Naive B cell (primary cell): ENCODE measurements at regions not wholly inside any gene's neighbourhood (a gene's known extent, or its start where the extent isn't known, plus 50 kb on each side); places are given as distances from the start of the nearest gene placed in this dataset.
"Not testable (repeated sequence)": the region's sequence is repeated elsewhere in the genome, so short reads cannot be mapped to it uniquely, and the experiment has no call there.

Experiments
- ATAC-seq, 2 donors: fragments of 150-1000 bp; cut with Tn5 transposase; 2 replicates each; pipeline ENCODE4 v1.10.0; 2021; ENCODE audit warnings: low read depth in 2 of 2, mild to moderate bottlenecking in 2 of 2, moderate library complexity in 2 of 2
- DNase-seq: peaks from one replicate; pipeline ENCODE4 v3.0.0; 2022
- H3K27ac Mint-ChIP-seq, 6 donors: one replicate each; pipeline ENCODE4 v1.8.0; 2020 to 2022; ENCODE audit warnings: mild to moderate bottlenecking in 6 of 6, mixed read lengths in 6 of 6, moderate library complexity in 5 of 6, inconsistent platforms in 2 of 6
- H3K27me3 Mint-ChIP-seq, 3 donors: one replicate each; pipeline ENCODE4 v1.8.0; 2021 to 2022; ENCODE audit warnings: mixed read lengths in 3 of 3, mild to moderate bottlenecking in 1 of 3
- H3K36me3 Mint-ChIP-seq, 2 donors: one replicate each; pipeline ENCODE4 v1.8.0; 2020 to 2022; ENCODE audit warnings: mixed read lengths in 2 of 2, inconsistent platforms in 1 of 2, mild to moderate bottlenecking in 1 of 2
- H3K4me1 Mint-ChIP-seq, 3 donors: one replicate each; pipeline ENCODE4 v1.8.0; 2020 to 2022; ENCODE audit warnings: mixed read lengths in 3 of 3, inconsistent platforms in 1 of 3, mild to moderate bottlenecking in 1 of 3, moderate library complexity in 1 of 3
- H3K4me3 Mint-ChIP-seq, 8 donors: one replicate each; pipeline ENCODE4 v1.8.0; 2020 to 2022; ENCODE audit warnings: mild to moderate bottlenecking in 8 of 8, mixed read lengths in 8 of 8, moderate library complexity in 8 of 8, inconsistent platforms in 2 of 8
- H3K9me3 Mint-ChIP-seq, 7 donors: one replicate each; pipeline ENCODE4 v1.8.0; 2020 to 2022; ENCODE audit warnings: mixed read lengths in 7 of 7, mild to moderate bottlenecking in 5 of 7, inconsistent platforms in 2 of 7, moderate library complexity in 1 of 7

GRCh38 chr10:29869593-29869992, 189.8 kb downstream of the JCAD start:
- H3K4me3 Mint-ChIP-seq: no peak overlapping the region
- H3K4me1 Mint-ChIP-seq: no peaks in the 10 kb centered on the region
- peaks cover 0 to 8% (median 0%) of the 10 kb centered on the region in 7 donors for H3K9me3 Mint-ChIP-seq
- no peak overlapping the region for H3K27ac Mint-ChIP-seq
- no peak for DNase-seq
- H3K36me3 Mint-ChIP-seq: no peaks in the 10 kb centered on the region
- H3K27me3 Mint-ChIP-seq: peaks cover 0 to 7% (median 0%) of the 10 kb centered on the region in 3 donors
- ATAC-seq: no peak

- Mint-ChIP-seq H3K27me3 (peaks cover 0 to 4% (median 0%) of the 10 kb centered on the region in 3 donors), H3K9me3 (peaks cover 0 to 8% (median 0%) of the 10 kb centered on the region in 7 donors), H3K27ac (no peak overlapping the region), H3K36me3 (no peaks in the 10 kb centered on the region), H3K4me1 (no peaks in the 10 kb centered on the region), H3K4me3 (no peak overlapping the region)
- DNase-seq: no peak
- no peak for ATAC-seq
These were observed 193.0 kb downstream of the JCAD start for GRCh38 chr10:29866356-29866755.

- no peak overlapping the region for H3K4me3 Mint-ChIP-seq
- H3K27ac Mint-ChIP-seq: no peak overlapping the region
- no peaks in the 10 kb centered on the region for H3K4me1 Mint-ChIP-seq
- peaks cover 0 to 7% (median 0%) of the 10 kb centered on the region in 7 donors for H3K9me3 Mint-ChIP-seq
- DNase-seq (no peak), ATAC-seq (no peak)
- peaks cover 0 to 4% (median 0%) of the 10 kb centered on the region in 3 donors for H3K27me3 Mint-ChIP-seq
- H3K36me3 Mint-ChIP-seq: no peaks in the 10 kb centered on the region
These were observed 193.6 kb downstream of the JCAD start for GRCh38 chr10:29865700-29866355.

GRCh38 chr10:29862923-29863614, 196.3 kb downstream of the JCAD start:
- no peaks in the 10 kb centered on the region for H3K4me1 Mint-ChIP-seq
- H3K4me3 Mint-ChIP-seq: no peak overlapping the region
- ATAC-seq: no peak
- no peak for DNase-seq
- peaks cover 0 to 7% (median 0%) of the 10 kb centered on the region in 3 donors for H3K27me3 Mint-ChIP-seq
- H3K9me3 Mint-ChIP-seq: no peaks in the 10 kb centered on the region
- H3K27ac Mint-ChIP-seq: no peak overlapping the region
- H3K36me3 Mint-ChIP-seq: no peaks in the 10 kb centered on the region

- no peak overlapping the region for H3K27ac Mint-ChIP-seq
- ATAC-seq (no peak), DNase-seq (no peak)
- no peaks in the 10 kb centered on the region for H3K9me3 Mint-ChIP-seq
- H3K4me1 Mint-ChIP-seq: no peaks in the 10 kb centered on the region
- H3K27me3 Mint-ChIP-seq: peaks cover 0 to 7% (median 0%) of the 10 kb centered on the region in 3 donors
- H3K36me3 Mint-ChIP-seq: no peaks in the 10 kb centered on the region
- H3K4me3 Mint-ChIP-seq: no peak overlapping the region
These were observed 197.4 kb downstream of the JCAD start for GRCh38 chr10:29861811-29862505.

- not testable (repeated sequence) for H3K9me3 Mint-ChIP-seq, ATAC-seq
These were observed 198.2 kb downstream of the JCAD start for GRCh38 chr10:29861231-29861630.

GRCh38 chr10:29860166-29860565, 199.2 kb downstream of the JCAD start:
- ATAC-seq (no peak), DNase-seq (no peak)
- Mint-ChIP-seq H3K36me3 (no peaks in the 10 kb centered on the region), H3K4me3 (no peak overlapping the region), H3K27me3 (peaks cover 0 to 7% (median 0%) of the 10 kb centered on the region in 3 donors), H3K9me3 (no peaks in the 10 kb centered on the region), H3K27ac (no peak overlapping the region), H3K4me1 (no peaks in the 10 kb centered on the region)

More at GRCh38 chr10:29861231-29861630, 198.2 kb downstream of the JCAD start:
- H3K4me1 Mint-ChIP-seq, H3K4me3 Mint-ChIP-seq, H3K27me3 Mint-ChIP-seq, DNase-seq, H3K36me3 Mint-ChIP-seq, H3K27ac Mint-ChIP-seq: not testable (repeated sequence)

GRCh38 chr10:29859521-29860130, 199.8 kb downstream of the JCAD start:
- no peaks in the 10 kb centered on the region for H3K9me3 Mint-ChIP-seq
- DNase-seq (no peak), ATAC-seq (no peak)
- no peaks in the 10 kb centered on the region for H3K36me3 Mint-ChIP-seq
- H3K27me3 Mint-ChIP-seq: peaks cover 0 to 7% (median 0%) of the 10 kb centered on the region in 3 donors
- H3K4me3 Mint-ChIP-seq: no peak overlapping the region
- H3K4me1 Mint-ChIP-seq: no peaks in the 10 kb centered on the region
- H3K27ac Mint-ChIP-seq: no peak overlapping the region

GRCh38 chr10:29858702-29859267, 200.6 kb downstream of the JCAD start:
- Mint-ChIP-seq H3K36me3 (no peaks in the 10 kb centered on the region), H3K27me3 (peaks cover 0 to 7% (median 0%) of the 10 kb centered on the region in 3 donors), H3K9me3 (no peaks in the 10 kb centered on the region), H3K27ac (no peak overlapping the region), H3K4me1 (no peaks in the 10 kb centered on the region), H3K4me3 (no peak overlapping the region)
- ATAC-seq (no peak), DNase-seq (no peak)

- Mint-ChIP-seq H3K4me1 (no peaks in the 10 kb centered on the region), H3K9me3 (no peaks in the 10 kb centered on the region), H3K27me3 (peaks cover 0 to 7% (median 0%) of the 10 kb centered on the region in 3 donors), H3K4me3 (no peak overlapping the region), H3K36me3 (no peaks in the 10 kb centered on the region), H3K27ac (no peak overlapping the region)
- DNase-seq (no peak), ATAC-seq (no peak)
These were observed 201.3 kb downstream of the JCAD start for GRCh38 chr10:29857843-29858701.

GRCh38 chr10:29856295-29856694, 203.1 kb downstream of the JCAD start:
- no peaks in the 10 kb centered on the region for H3K9me3 Mint-ChIP-seq
- no peaks in the 10 kb centered on the region for H3K36me3 Mint-ChIP-seq
- H3K27ac Mint-ChIP-seq: no peak overlapping the region
- no peak for ATAC-seq
- H3K27me3 Mint-ChIP-seq: peaks cover 0 to 7% (median 0%) of the 10 kb centered on the region in 3 donors
- no peak for DNase-seq
- no peak overlapping the region for H3K4me3 Mint-ChIP-seq
- no peaks in the 10 kb centered on the region for H3K4me1 Mint-ChIP-seq

- H3K4me1 Mint-ChIP-seq: no peaks in the 10 kb centered on the region
- no peaks in the 10 kb centered on the region for H3K9me3 Mint-ChIP-seq
- H3K27me3 Mint-ChIP-seq: peaks cover 0 to 3% (median 0%) of the 10 kb centered on the region in 3 donors
- H3K4me3 Mint-ChIP-seq: no peak overlapping the region
- ATAC-seq: no peak
- H3K27ac Mint-ChIP-seq: no peak overlapping the region
- no peak for DNase-seq
- no peaks in the 10 kb centered on the region for H3K36me3 Mint-ChIP-seq
These were observed 205.5 kb downstream of the JCAD start for GRCh38 chr10:29853913-29854312.
